Activated CD8-positive, alpha-beta memory T cell treated with anti-CD3 and anti-CD28 coated beads, Interleukin-2, amount 10 ng/mL, durations not matched to agents 7 days and 5 days (primary cell): ENCODE measurements at regions not wholly inside any gene's neighbourhood (a gene's known extent, or its start where the extent isn't known, plus 50 kb on each side); places are given as distances from the start of the nearest gene placed in this dataset.

Source experiments
- ATAC-seq: fragments of 150-1000 bp; cut with Tn5 transposase; one replicate; pipeline ENCODE4 v1.10.0; 2021; ENCODE audit warnings: moderate library complexity
- CTCF ChIA-PET: fragments of 350-600 bp; sonication (Branson Sonifier 250); formaldehyde crosslinking; loops from one replicate; lab custom pipeline; 2021; ENCODE audit warnings: antibody characterized with exemption; lab: Charles Lee
- DNase-seq: peaks from one replicate; pipeline ENCODE4 v3.0.0-alpha.2; 2020
- H3K27ac Mint-ChIP-seq: one replicate; pipeline ENCODE4 v1.8.0; 2021; ENCODE audit warnings: mild to moderate bottlenecking, mixed read lengths
- H3K27me3 Mint-ChIP-seq: one replicate; pipeline ENCODE4 v1.8.0; 2021; ENCODE audit warnings: mixed read lengths
- H3K36me3 Mint-ChIP-seq: one replicate; pipeline ENCODE4 v1.8.0; 2021; ENCODE audit warnings: mild to moderate bottlenecking, mixed read lengths
- H3K4me1 Mint-ChIP-seq: one replicate; pipeline ENCODE4 v1.8.0; 2021; ENCODE audit warnings: mixed read lengths
- H3K4me3 Mint-ChIP-seq: one replicate; pipeline ENCODE4 v1.8.0; 2021; ENCODE audit warnings: mild to moderate bottlenecking, moderate library complexity, mixed read lengths
- H3K9me3 Mint-ChIP-seq: one replicate; pipeline ENCODE4 v1.8.0; 2022; ENCODE audit warnings: low read depth, mixed read lengths

GRCh38 chr2:239814116-239814860, 210.9 kb downstream of the NDUFA10 start:
- DNase-seq, result peak; percentile 15
- ATAC-seq, result no peak
- Mint-ChIP-seq H3K4me3 (no peak overlapping the region), H3K27me3 (no peaks in the 10 kb centered on the region), H3K27ac (no peak overlapping the region), H3K36me3 (no peaks in the 10 kb centered on the region), H3K9me3 (no peaks in the 10 kb centered on the region), H3K4me1 (no peaks in the 10 kb centered on the region)
- CTCF ChIA-PET, result no interaction called here

DNA sequence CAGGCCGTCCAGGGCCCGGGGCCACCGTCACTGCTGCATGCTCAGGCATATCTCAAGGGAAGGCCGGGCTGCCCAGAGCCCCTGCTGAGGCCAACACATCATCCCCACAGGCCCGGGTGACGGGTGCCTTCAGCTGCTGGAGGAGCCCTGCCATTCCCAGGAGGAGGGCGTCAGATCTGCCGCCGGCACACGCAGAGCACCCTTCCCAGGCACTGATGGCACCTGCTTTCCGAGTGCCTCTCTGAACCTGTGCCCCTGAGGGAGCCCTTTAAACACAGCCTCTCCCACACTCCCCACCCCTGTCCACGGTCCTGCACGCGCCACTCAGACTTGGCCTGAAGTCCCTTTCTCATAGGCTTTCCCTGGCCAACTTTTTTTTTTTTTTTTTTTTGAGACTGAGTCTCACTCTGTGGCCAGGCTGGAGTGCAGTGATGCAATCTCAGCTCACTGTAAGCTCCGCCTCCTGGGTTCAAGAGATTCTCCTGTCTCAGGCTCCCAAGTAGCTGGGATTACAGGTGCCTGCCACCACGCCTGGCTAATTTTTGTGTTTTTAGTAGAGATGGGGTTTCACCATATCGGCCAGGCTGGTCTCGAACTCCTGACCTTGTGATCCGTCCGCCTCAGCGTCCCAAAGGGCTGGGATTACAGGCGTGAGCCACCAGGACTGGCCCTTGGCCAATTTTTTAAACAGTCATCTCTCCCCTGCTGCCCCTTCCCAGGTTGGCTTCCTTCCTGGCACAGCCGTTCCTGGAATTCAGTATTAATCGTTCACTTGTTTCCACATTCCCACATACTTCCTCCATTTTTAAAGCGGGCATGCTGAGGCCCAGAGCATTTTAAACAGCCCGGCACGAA, 211.7 kb downstream of the NDUFA10 start:
- H3K4me1 Mint-ChIP-seq, result no peaks in the 10 kb centered on the region
- no peaks in the 10 kb centered on the region for H3K27me3 Mint-ChIP-seq
- H3K27ac Mint-ChIP-seq, result no peak overlapping the region
- DNase-seq, result peak; percentile 26
- CTCF ChIA-PET, result no interaction called here
- no peak overlapping the region for H3K4me3 Mint-ChIP-seq
- no peaks in the 10 kb centered on the region for H3K9me3 Mint-ChIP-seq
- no peaks in the 10 kb centered on the region for H3K36me3 Mint-ChIP-seq
- no peak for ATAC-seq

- no peaks in the 10 kb centered on the region for H3K4me1 Mint-ChIP-seq
- no peak for ATAC-seq
- no peaks in the 10 kb centered on the region for H3K9me3 Mint-ChIP-seq
These were observed 213.2 kb downstream of the NDUFA10 start for GRCh38 chr2:239811806-239812560.

DNA sequence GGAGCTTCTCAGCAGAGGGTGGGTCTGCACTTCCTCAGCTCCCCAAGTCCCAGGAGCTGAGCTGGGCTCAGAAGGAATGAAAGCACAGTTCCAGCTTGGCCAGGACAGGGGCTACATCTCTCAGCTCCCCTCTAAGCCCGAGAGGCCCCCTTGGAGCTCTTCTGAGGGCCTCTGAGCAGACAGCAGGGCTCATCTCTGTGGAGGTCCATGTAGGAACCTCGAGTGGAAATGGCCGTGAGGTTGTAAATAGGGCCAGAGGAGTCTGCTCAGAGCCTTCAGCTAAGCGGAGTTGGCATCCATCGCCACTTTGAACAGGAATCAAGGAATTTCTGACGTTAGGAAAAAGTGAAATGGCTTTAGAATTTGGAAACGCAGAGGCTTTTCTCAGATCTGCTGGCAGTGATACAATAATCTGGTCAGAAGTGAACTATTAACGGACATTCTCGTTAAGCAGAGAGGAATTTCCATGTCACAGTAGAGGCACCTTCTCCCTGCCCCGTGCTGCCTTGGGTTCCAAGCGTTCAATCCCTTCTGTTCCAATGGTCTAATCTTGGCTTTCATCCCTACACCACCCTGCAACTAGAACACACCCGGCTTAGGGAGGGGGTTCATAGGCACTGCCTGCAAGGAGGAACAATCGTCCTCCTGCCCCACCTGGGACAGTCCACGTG, 213.9 kb downstream of the NDUFA10 start:
- no peak overlapping the region for H3K4me3 Mint-ChIP-seq
- no peaks in the 10 kb centered on the region for H3K27me3 Mint-ChIP-seq
- DNase-seq (peak; percentile 26), ATAC-seq (no peak)
- no peaks in the 10 kb centered on the region for H3K36me3 Mint-ChIP-seq
- CTCF ChIA-PET, result no interaction called here
- no peaks in the 10 kb centered on the region for H3K9me3 Mint-ChIP-seq
- H3K4me1 Mint-ChIP-seq, result no peaks in the 10 kb centered on the region
- H3K27ac Mint-ChIP-seq, result no peak overlapping the region

More at GRCh38 chr2:239811806-239812560, 213.2 kb downstream of the NDUFA10 start:
- H3K27ac Mint-ChIP-seq, result no peak overlapping the region
- no peak overlapping the region for H3K4me3 Mint-ChIP-seq
- no peaks in the 10 kb centered on the region for H3K36me3 Mint-ChIP-seq
- DNase-seq, result peak; percentile 29
- CTCF ChIA-PET, result no interaction called here
- H3K27me3 Mint-ChIP-seq, result no peaks in the 10 kb centered on the region

- Mint-ChIP-seq H3K4me3 (no peak overlapping the region), H3K36me3 (no peaks in the 10 kb centered on the region), H3K4me1 (no peaks in the 10 kb centered on the region), H3K27ac (no peak overlapping the region), H3K27me3 (no peaks in the 10 kb centered on the region), H3K9me3 (no peaks in the 10 kb centered on the region)
- DNase-seq (peak; percentile 29), ATAC-seq (no peak)
- CTCF ChIA-PET, result no interaction called here
These were observed 215.8 kb downstream of the NDUFA10 start for GRCh38 chr2:239809391-239809790.

- peak; percentile 21 for DNase-seq
- no peak for ATAC-seq
- CTCF ChIA-PET, result no interaction called here
- Mint-ChIP-seq H3K4me1 (no peaks in the 10 kb centered on the region), H3K36me3 (no peaks in the 10 kb centered on the region), H3K27me3 (no peaks in the 10 kb centered on the region), H3K4me3 (no peak overlapping the region), H3K27ac (no peak overlapping the region), H3K9me3 (no peaks in the 10 kb centered on the region)
These were observed 217.6 kb downstream of the NDUFA10 start for GRCh38 chr2:239807568-239807967.

GRCh38 chr2:239806758-239807434, 218.2 kb downstream of the NDUFA10 start:
- Mint-ChIP-seq H3K9me3 (no peaks in the 10 kb centered on the region), H3K4me3 (no peak overlapping the region), H3K27me3 (no peaks in the 10 kb centered on the region), H3K4me1 (no peaks in the 10 kb centered on the region), H3K36me3 (no peaks in the 10 kb centered on the region), H3K27ac (no peak overlapping the region)
- ATAC-seq (no peak), DNase-seq (peak; percentile 35)
- CTCF ChIA-PET, result no interaction called here

GRCh38 chr2:239806276-239806675, 218.9 kb downstream of the NDUFA10 start:
- no peaks in the 10 kb centered on the region for H3K4me1 Mint-ChIP-seq
- no peak overlapping the region for H3K4me3 Mint-ChIP-seq
- no peak overlapping the region for H3K27ac Mint-ChIP-seq
- CTCF ChIA-PET, result no interaction called here
- no peaks in the 10 kb centered on the region for H3K36me3 Mint-ChIP-seq
- ATAC-seq (no peak), DNase-seq (peak; percentile 33)
- no peaks in the 10 kb centered on the region for H3K9me3 Mint-ChIP-seq
- no peaks in the 10 kb centered on the region for H3K27me3 Mint-ChIP-seq

DNA sequence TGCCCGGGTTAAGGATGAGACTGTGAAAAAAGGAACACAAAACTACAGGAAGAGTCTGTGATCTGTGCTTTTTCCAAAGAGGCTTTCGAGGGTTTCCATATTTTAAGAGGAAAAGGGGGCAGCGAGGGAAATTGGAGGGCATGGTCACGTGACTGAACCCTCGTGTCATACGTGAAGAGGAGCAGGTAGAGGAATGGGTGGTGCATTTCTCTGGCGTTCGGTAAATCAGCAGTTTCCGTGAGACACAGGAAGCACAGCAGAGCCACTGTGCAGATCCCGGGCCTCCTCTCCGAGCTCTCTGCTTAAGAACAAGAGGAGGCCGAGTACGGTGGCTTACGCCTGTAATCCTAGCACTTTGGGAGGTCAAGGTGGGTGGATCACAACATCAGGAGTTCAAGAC, 219.7 kb downstream of the NDUFA10 start:
- Mint-ChIP-seq H3K27ac (no peak overlapping the region), H3K9me3 (no peaks in the 10 kb centered on the region), H3K4me1 (no peaks in the 10 kb centered on the region), H3K36me3 (no peaks in the 10 kb centered on the region), H3K27me3 (no peaks in the 10 kb centered on the region), H3K4me3 (no peak overlapping the region)
- DNase-seq, result peak; percentile 19
- CTCF ChIA-PET, result no interaction called here
- ATAC-seq, result no peak

DNA sequence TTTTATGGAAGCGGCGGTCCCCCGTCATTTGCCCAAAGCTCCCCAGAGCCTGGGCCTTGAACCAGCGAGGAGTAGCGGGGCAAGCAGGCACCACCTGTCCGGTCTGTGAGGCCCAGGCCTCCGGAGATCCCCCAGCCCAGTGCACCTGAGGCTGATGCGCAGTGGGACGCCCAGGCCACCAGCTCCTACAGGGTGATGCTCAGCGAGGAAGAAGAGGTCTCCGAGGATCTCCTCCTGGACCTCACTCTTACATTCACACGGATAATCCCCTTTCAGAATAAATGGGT, 220.2 kb downstream of the NDUFA10 start:
- H3K4me1 Mint-ChIP-seq, result no peaks in the 10 kb centered on the region
- CTCF ChIA-PET, result no interaction called here
- no peaks in the 10 kb centered on the region for H3K27me3 Mint-ChIP-seq
- H3K36me3 Mint-ChIP-seq, result no peaks in the 10 kb centered on the region
- no peak overlapping the region for H3K27ac Mint-ChIP-seq
- ATAC-seq (no peak), DNase-seq (peak; percentile 25)
- H3K4me3 Mint-ChIP-seq, result no peak overlapping the region
- no peaks in the 10 kb centered on the region for H3K9me3 Mint-ChIP-seq

GRCh38 chr2:239804161-239805042, 220.7 kb downstream of the NDUFA10 start:
- H3K4me1 Mint-ChIP-seq, result no peaks in the 10 kb centered on the region
- ATAC-seq (no peak), DNase-seq (peak; percentile 25)
- CTCF ChIA-PET, result no interaction called here
- no peak overlapping the region for H3K4me3 Mint-ChIP-seq
- H3K27me3 Mint-ChIP-seq, result peaks cover 4% of the 10 kb centered on the region
- H3K9me3 Mint-ChIP-seq, result no peaks in the 10 kb centered on the region
- H3K36me3 Mint-ChIP-seq, result no peaks in the 10 kb centered on the region
- H3K27ac Mint-ChIP-seq, result no peak overlapping the region

DNA sequence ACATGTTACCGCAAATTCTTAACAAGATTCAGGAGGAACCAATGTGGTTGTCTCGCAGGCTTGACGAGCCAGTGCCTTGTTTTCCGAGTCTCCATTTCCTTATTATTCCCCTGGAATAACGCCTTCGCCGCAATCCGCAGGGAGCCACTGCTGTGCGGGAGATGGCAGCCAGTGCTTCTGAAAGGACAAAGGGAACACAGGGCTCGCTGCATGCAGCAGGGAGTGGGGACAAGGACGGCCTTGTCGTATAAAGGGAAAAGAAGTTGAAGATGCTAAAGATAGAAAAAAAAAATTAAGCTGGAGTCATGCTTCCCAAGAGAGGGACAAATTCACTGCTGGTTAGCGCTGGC, 221.4 kb downstream of the NDUFA10 start:
- ATAC-seq, result no peak
- H3K4me3 Mint-ChIP-seq, result no peak overlapping the region
- CTCF ChIA-PET, result no interaction called here
- peak; percentile 34 for DNase-seq
- H3K27me3 Mint-ChIP-seq, result peaks cover 5% of the 10 kb centered on the region
- H3K4me1 Mint-ChIP-seq, result no peaks in the 10 kb centered on the region
- no peak overlapping the region for H3K27ac Mint-ChIP-seq
- no peaks in the 10 kb centered on the region for H3K36me3 Mint-ChIP-seq
- H3K9me3 Mint-ChIP-seq, result no peaks in the 10 kb centered on the region
